GM08714 (cell line): ENCODE measurements at regions not wholly inside any gene's neighbourhood (a gene's known extent, or its start where the extent isn't known, plus 50 kb on each side); places are given as distances from the start of the nearest gene placed in this dataset.

ENCODE experiments used
- H3K4me3 ChIP-seq: fragments of 200-500 bp; sonication (Bioruptor generic); 2 replicates; pipeline ENCODE4 v1.5.1; 2014; ENCODE audit warnings: mild to moderate bottlenecking, low read length, inconsistent platforms
- ZNF274 ChIP-seq: IDR thresholded peaks from 2 replicates; pipeline ENCODE4 v1.6.1; 2012; ENCODE audit warnings: mild to moderate bottlenecking, low read depth, low read length

GRCh38 chr19:41495589-41495988, 52.6 kb downstream of the ERICH4 start:
- no peak for TF ChIP-seq ZNF274
- no peak overlapping the region for H3K4me3 ChIP-seq

DNA sequence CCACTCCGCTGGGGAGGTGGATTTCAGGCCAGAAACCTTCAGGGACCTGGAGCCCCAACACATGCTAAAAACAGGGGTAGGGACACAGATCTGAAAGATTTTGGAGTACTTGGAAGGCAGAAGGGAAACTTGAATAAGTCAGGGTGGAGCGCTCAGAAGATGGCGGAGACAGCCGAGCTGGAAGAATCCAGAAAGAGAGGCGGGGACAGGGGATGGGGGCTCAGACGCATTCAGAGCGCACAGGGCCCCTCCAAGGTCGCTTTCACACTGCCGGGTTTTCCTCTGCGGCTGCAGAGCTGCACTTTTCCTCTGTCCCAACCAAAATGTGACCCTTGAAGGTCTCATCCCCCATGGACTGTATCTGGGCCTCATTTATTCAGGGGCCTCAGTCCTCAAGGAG, 56.9 kb downstream of the ERICH4 start:
- no peak for TF ChIP-seq ZNF274
- no peak overlapping the region for H3K4me3 ChIP-seq

DNA sequence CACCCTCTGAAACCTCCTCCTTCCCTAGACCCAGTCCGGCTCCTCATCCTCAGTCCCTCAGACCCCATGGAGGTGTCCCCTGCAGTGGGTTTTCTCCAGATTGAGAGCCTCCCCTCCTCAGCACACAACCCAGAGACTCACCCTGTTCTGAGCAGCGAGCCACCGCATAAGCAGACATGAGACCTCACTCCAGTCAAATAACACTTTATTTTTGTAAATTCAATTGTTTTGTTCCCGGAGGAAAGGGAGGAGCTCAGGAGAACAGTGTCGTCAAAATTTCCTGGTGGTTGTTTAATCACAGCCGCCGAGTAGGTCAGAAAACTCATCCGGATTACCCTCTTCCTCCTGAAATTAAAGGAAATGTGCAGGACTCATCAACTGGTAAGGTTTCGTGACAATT, 57.5 kb downstream of the ERICH4 start:
- no peak overlapping the region for H3K4me3 ChIP-seq
- no peak for TF ChIP-seq ZNF274

DNA sequence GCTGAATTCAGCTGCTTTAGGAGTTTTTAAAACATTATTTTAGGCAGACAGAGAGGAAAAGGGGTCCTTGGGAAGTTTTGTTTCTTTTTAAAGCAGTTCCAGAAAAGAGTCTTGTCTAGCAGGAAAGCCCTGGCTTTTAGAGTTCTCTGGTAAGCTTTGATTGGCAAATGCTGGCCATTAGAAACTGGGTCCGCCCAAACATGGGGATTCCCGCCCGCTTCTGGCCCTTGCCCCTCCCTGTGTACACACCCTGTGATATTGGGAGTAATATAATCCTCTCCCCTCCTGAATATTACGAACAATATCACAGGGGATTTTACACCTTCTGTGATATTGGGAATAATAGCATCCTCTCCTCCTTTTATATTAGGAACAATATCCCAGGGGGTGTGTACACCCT, 58.9 kb downstream of the ERICH4 start:
- H3K4me3 ChIP-seq = no peak overlapping the region
- TF ChIP-seq ZNF274 = no peak

DNA sequence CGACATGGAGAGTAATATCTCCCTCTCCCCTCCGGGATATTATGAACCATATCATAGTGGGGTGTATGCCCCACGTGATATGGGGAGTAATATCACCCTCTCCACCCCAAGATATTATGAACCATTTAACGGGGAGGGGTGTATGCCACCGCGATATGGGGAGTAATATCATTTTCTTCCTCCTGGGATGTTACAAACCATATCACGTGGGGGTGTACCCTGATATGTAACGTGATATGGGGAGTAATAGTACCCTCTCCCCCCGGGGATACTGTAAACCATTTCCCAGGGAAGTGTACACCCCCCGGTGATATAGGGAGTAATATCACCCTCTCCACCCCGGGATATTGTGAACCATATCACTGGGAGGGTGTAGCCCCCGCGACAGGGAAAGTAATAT, 62.1 kb downstream of the ERICH4 start:
- H3K4me3 ChIP-seq = no peak overlapping the region
- no peak for TF ChIP-seq ZNF274

DNA sequence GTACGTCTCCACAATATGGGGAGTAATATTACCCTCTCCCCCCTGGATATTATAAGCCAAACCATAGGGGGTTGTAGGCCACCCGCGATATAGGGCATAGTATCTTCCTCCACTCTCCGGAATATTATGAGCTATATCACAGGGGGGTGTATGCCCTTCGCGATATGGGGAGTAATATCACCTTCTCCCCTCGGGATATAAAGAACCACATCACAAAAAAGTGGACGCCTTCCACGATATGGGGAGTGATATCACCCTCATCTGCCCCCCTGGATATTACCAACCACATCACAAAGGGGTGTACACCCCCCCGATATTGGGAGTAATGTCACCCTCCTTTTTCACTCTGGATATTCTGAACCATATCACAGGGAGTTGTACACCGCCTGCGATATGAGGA, 65.5 kb upstream of the CEACAM21 start:
- TF ChIP-seq ZNF274 = no peak
- H3K4me3 ChIP-seq = no peak overlapping the region

GRCh38 chr19:41511628-41512027, 64.3 kb upstream of the CEACAM21 start:
- TF ChIP-seq ZNF274 = no peak
- H3K4me3 ChIP-seq = no peak overlapping the region

- no peak for TF ChIP-seq ZNF274
- no peak overlapping the region for H3K4me3 ChIP-seq
Measured at GRCh38 chr19:41515015-41515652, 60.8 kb upstream of the CEACAM21 start.

GRCh38 chr19:41516292-41517171, 59.4 kb upstream of the CEACAM21 start:
- peak overlapping the region; percentile 65; the same call in 1 of the 2 replicates for H3K4me3 ChIP-seq

DNA sequence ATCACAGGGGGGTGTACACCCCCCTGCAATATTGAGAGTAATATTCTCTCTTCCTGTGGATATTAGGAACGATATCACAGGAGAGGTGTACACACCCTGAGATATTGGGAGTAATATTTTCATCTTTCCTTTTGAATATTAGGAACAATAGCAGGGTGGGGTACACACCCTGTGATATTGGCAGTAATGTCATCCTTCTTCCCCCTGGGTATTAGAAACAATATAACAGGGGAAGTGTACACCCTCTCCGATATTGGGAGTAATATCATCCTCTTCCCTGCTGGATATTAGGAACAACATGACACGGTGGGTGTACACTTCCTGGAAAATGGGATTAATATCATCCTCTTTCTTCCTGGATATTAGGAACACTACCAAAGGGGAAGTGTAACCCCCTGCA, 57.8 kb upstream of the CEACAM21 start:
- H3K4me3 ChIP-seq = no peak overlapping the region
- no peak for TF ChIP-seq ZNF274

GRCh38 chr19:41521138-41521930, 54.6 kb upstream of the CEACAM21 start:
- H3K4me3 ChIP-seq = peak overlapping the region; percentile 60; the same call in 1 of the 2 replicates

DNA sequence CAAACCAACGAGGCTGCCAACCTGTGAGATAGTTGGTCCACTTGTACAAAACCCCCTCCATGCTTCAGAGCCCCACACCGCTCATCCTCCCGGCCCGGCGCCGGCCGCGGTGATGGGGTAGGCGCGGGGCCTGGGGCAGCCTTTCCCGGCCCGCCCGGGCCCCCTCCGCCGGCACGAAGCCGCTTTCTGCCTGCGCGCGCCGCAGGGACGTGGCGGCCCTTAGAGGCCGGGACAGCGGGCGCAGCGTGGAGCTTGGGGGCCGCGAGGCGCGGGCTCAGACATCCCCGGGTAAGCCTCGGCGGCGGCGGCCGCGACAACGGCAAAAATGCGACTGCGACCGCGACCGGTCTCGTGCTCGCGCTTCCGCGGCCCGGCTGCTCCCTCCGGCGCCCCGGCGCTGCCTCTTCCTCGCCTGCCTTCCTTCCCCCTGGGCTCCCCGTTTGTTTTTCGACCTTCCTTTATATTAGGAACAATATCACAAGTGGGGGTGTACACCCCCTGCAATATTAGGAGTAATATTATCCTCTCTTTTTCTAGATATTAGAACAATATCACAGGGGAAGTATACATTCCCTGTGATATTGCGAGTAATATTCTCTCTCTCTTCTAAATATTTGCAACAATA, 53.9 kb upstream of the CEACAM21 start:
- TF ChIP-seq ZNF274 = no peak
- peak overlapping the region; percentile 60; the same call in 1 of the 2 replicates for H3K4me3 ChIP-seq

GRCh38 chr19:41525989-41526388, 50.0 kb upstream of the CEACAM21 start:
- no peak overlapping the region for H3K4me3 ChIP-seq
- no peak for TF ChIP-seq ZNF274
